LNCAP (cell line): ENCODE measurements at regions not wholly inside any gene's neighbourhood (a gene's known extent, or its start where the extent isn't known, plus 50 kb on each side); places are given as distances from the start of the nearest gene placed in this dataset.

Experiments
- TF ChIP-seq, protein P1 (sequence below): fragments of 450-650 bp; IDR thresholded peaks from 2 replicates; pipeline ENCODE4 v1.5.1; 2017; ENCODE audit warnings: mild to moderate bottlenecking

- TF ChIP-seq, protein P1, sequence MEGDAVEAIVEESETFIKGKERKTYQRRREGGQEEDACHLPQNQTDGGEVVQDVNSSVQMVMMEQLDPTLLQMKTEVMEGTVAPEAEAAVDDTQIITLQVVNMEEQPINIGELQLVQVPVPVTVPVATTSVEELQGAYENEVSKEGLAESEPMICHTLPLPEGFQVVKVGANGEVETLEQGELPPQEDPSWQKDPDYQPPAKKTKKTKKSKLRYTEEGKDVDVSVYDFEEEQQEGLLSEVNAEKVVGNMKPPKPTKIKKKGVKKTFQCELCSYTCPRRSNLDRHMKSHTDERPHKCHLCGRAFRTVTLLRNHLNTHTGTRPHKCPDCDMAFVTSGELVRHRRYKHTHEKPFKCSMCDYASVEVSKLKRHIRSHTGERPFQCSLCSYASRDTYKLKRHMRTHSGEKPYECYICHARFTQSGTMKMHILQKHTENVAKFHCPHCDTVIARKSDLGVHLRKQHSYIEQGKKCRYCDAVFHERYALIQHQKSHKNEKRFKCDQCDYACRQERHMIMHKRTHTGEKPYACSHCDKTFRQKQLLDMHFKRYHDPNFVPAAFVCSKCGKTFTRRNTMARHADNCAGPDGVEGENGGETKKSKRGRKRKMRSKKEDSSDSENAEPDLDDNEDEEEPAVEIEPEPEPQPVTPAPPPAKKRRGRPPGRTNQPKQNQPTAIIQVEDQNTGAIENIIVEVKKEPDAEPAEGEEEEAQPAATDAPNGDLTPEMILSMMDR: no peak
These were observed 319.5 kb upstream of the GPR149 start for GRCh38 chr3:154749514-154749913.

DNA sequence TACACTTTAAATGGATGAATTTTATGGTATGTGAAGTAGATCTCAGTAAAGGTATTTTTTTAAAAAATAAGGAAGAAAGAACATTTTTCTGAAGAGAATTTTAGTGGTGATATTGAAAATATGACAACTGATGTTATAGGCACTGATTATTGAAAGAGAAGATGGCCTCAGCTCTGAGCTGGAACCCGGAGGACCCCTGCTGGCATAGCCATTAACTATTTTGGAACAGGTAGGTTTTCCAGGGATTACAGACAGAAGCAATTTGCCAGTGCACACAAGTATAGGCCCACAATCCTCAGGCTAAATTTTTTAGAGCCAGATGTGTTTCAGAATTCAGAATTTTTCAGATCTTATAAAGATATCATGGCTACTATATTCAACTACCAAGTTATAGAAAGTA is 315.9 kb upstream of the GPR149 start:
- TF ChIP-seq, protein P1: peak; percentile 60

- TF ChIP-seq, protein P1: no peak
These were observed 315.1 kb upstream of the GPR149 start for GRCh38 chr3:154745122-154745521.

GRCh38 chr3:154743418-154743817 is 313.4 kb upstream of the GPR149 start:
- TF ChIP-seq, protein P1: no peak

DNA sequence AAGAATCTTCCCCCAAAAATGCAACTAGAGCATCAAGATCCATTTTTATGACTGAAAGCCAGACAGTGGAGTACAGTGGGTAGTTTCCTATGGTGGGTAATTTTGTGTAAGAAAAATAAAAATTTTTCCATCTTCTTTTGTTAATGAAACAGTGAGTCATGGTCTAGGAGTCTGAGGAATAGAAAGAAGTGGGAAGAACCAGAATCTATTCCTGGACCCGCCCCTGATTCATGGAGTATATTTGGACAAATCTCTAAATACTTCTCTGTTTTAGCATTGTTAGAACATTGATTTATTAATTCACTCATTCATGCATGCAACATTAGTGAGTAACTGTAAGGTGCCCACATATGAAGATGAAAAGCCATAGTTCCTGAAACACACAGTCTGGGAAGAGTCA is 304.5 kb upstream of the GPR149 start:
- TF ChIP-seq, protein P1: no peak

GRCh38 chr3:154730186-154730585 is 300.2 kb upstream of the GPR149 start:
- TF ChIP-seq, protein P1: peak; percentile 73

- TF ChIP-seq, protein P1: no peak
These were observed 299.8 kb upstream of the GPR149 start for GRCh38 chr3:154729741-154730140.

GRCh38 chr3:154728285-154728684 is 298.3 kb upstream of the GPR149 start:
- TF ChIP-seq, protein P1: no peak
